ENCODE measurements at regions not wholly inside any gene's neighbourhood (a gene's known extent, or its start where the extent isn't known, plus 50 kb on each side); places are given as distances from the start of the nearest gene placed in this dataset.

- DNase-seq: no peak
- no peak for TF ChIP-seq POLR2AphosphoS5 (IDR thresholded peaks at IDR 0.05)
- TF ChIP-seq POLR2A (IDR thresholded peaks at IDR 0.05): no peak
- TF ChIP-seq EP300 (IDR thresholded peaks at IDR 0.05): no peak
- no peak for TF ChIP-seq CTCF (IDR thresholded peaks at IDR 0.05)
- Histone ChIP-seq H3K9me3 (no peaks in the 10 kb centered on the region), H3K27me3 (no peaks in the 10 kb centered on the region), H3K36me3 (no peaks in the 10 kb centered on the region), H3K4me3 (no peak overlapping the region), H3K4me1 (no peaks in the 10 kb centered on the region), H3K27ac (no peak overlapping the region)
- WGBS, 2 donors: 29 to 30% methylated on average over 1 of the region's 1 CpG
- no peak for ATAC-seq (ENCODE audit: low FRiP score in 2 of 2)
Observed at GRCh38 chr11:81888391-81888790, 845.3 kb downstream of the FAM181B start.

- DNase-seq (no peak), ATAC-seq (ENCODE audit: low FRiP score in 2 of 2) (no peak)
- no peaks in the 10 kb centered on the region for H3K27me3 ChIP-seq
- TF ChIP-seq EP300 (IDR thresholded peaks at IDR 0.05) (no peak), POLR2A (IDR thresholded peaks at IDR 0.05) (no peak), POLR2AphosphoS5 (IDR thresholded peaks at IDR 0.05) (no peak), CTCF (IDR thresholded peaks at IDR 0.05) (no peak)
- 91 to 97% methylated on average over 1 of the region's 1 CpG for WGBS, 2 donors
- no peak overlapping the region for H3K4me3 ChIP-seq
- no peaks in the 10 kb centered on the region for H3K9me3 ChIP-seq
- no peak overlapping the region for H3K27ac ChIP-seq
- H3K36me3 ChIP-seq: no peaks in the 10 kb centered on the region
- no peaks in the 10 kb centered on the region for H3K4me1 ChIP-seq
Observed at GRCh38 chr11:81887671-81888070, 846.0 kb downstream of the FAM181B start.

DNA sequence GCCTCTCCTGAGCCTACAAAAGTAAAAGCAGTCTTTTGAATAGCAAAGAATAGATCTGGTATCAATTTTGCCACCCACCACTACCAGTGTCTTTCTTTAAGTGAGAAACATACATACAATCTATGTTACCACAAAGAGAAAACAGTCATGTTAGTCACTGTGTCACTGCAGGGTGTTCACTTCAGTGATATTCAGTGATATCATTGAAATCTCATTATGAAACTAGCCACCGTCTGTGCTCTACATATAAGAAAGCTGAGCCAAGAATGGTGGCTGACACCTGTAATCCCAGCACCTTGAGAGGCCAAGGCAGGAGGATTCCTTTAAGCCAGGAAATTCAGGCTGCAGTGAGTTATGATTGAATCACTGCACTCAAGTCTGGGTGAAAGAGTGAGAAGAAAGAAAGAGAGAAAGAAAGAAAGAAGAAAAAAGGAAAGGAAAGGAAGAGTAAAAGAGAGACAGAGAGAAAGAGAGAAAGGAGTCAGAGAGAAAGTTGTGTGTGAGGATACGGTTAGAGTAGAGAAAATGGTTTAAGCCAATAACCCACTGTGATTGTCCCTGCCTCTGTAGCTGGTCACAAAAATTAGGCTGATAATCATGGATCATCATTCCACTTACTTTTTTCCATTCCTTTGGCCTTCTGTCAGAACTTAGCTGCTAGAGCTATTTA is 847.1 kb downstream of the FAM181B start:
- ATAC-seq (ENCODE audit: low FRiP score in 2 of 2) (no peak), DNase-seq (no peak)
- H3K9me3 ChIP-seq: no peaks in the 10 kb centered on the region
- no peak overlapping the region for H3K27ac ChIP-seq
- H3K4me1 ChIP-seq: no peaks in the 10 kb centered on the region
- 81 to 84% methylated on average over 2 of the region's 2 CpGs for WGBS, 2 donors
- no peaks in the 10 kb centered on the region for H3K36me3 ChIP-seq
- H3K27me3 ChIP-seq: no peaks in the 10 kb centered on the region
- TF ChIP-seq POLR2A (IDR thresholded peaks at IDR 0.05): no peak
- TF ChIP-seq POLR2AphosphoS5 (IDR thresholded peaks at IDR 0.05): no peak
- TF ChIP-seq CTCF (IDR thresholded peaks at IDR 0.05): no peak
- no peak for TF ChIP-seq EP300 (IDR thresholded peaks at IDR 0.05)
- H3K4me3 ChIP-seq: no peak overlapping the region

DNA sequence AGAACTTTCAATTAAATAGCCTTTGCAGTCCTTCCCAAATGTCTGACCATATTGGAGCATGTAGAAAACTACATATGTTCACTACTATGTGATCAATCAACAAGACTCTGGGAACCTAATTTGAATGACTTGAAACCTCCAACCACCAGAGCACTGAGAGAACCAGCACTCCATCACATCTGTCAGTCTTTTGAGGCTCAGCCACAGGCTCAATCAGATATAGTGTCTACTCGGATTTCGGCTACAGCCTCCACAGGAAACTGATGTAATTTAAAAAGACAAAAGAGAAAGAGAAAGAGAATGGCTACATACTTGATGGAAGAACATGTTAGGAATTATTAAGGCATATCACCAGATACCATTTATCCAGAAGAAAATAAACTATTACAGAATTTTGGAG is 859.0 kb downstream of the FAM181B start:
- DNase-seq (no peak), ATAC-seq (ENCODE audit: low FRiP score in 2 of 2) (no peak)
- TF ChIP-seq POLR2AphosphoS5 (IDR thresholded peaks at IDR 0.05) (no peak), EP300 (IDR thresholded peaks at IDR 0.05) (no peak), CTCF (IDR thresholded peaks at IDR 0.05) (no peak), POLR2A (IDR thresholded peaks at IDR 0.05) (no peak)
- H3K27me3 ChIP-seq: no peaks in the 10 kb centered on the region
- H3K4me1 ChIP-seq: no peaks in the 10 kb centered on the region
- no peaks in the 10 kb centered on the region for H3K9me3 ChIP-seq
- no peak overlapping the region for H3K27ac ChIP-seq
- H3K36me3 ChIP-seq: no peaks in the 10 kb centered on the region
- WGBS, 2 donors: 28 to 34% methylated on average over 2 of the region's 2 CpGs
- no peak overlapping the region for H3K4me3 ChIP-seq

GRCh38 chr11:81870815-81871214 is 862.8 kb downstream of the FAM181B start:
- H3K4me3 ChIP-seq: no peak overlapping the region
- H3K27me3 ChIP-seq: no peaks in the 10 kb centered on the region
- H3K36me3 ChIP-seq: no peaks in the 10 kb centered on the region
- H3K4me1 ChIP-seq: no peaks in the 10 kb centered on the region
- ATAC-seq (ENCODE audit: low FRiP score in 2 of 2) (no peak), DNase-seq (no peak)
- TF ChIP-seq POLR2A (IDR thresholded peaks at IDR 0.05): no peak
- TF ChIP-seq POLR2AphosphoS5 (IDR thresholded peaks at IDR 0.05): no peak
- TF ChIP-seq CTCF (IDR thresholded peaks at IDR 0.05): no peak
- no peak for TF ChIP-seq EP300 (IDR thresholded peaks at IDR 0.05)
- H3K27ac ChIP-seq: no peak overlapping the region
- H3K9me3 ChIP-seq: no peaks in the 10 kb centered on the region
- WGBS, 2 donors: 46 to 71% methylated on average over 2 of the region's 2 CpGs
